Adrenal gland (tissue), 5 donors: ENCODE measurements at regions not wholly inside any gene's neighbourhood (a gene's known extent, or its start where the extent isn't known, plus 50 kb on each side); places are given as distances from the start of the nearest gene placed in this dataset.

Source experiments
- POLR2A ChIP-seq, 2 donors: fragments of 450-650 bp; IDR thresholded peaks; one replicate each; pipeline ENCODE4 v1.6.1; 2017; ENCODE audit warnings: antibody characterized with exemption in 2 of 2, mild to moderate bottlenecking in 2 of 2, moderate library complexity in 1 of 2
- TF ChIP-seq, protein P1 (sequence below), 6 experiments: fragments of 450-650 bp in 4 of 6; fragments of 200-600 bp in 2 of 6; sonication (generic) in 1 of 6; IDR thresholded peaks; 1 replicate in 5 of 6; 2 replicates in 1 of 6; pipeline versions ENCODE4 v1.5.1 to v1.8.0; 2016 to 2021; ENCODE audit warnings: antibody characterized with exemption in 6 of 6, mild to moderate bottlenecking in 2 of 6, moderate library complexity in 1 of 6
- donor health status: DM: no; HTN: no; CAD: no.

DNA sequence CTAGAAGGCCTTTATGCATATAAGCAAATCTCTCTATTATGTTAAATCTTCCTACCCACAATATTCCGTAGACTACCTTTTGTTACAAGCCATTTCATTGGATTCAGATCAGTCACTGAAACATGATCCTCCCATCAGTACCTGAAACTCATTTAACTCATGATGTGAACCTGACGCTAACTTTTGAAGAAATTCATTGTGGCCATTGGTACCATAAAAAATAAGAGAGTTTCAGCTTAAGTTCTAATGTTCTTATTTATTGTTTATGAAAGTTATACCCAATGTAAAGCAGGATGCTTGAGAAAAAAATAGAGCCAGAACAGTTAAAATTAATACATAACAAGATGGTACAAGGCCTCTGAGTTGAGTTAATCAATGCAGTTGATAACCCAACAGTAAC is 439.6 kb downstream of the KCNJ2 start:
- TF ChIP-seq POLR2A (IDR thresholded peaks at IDR 0.05) = no peak
- TF ChIP-seq, protein P1, sequence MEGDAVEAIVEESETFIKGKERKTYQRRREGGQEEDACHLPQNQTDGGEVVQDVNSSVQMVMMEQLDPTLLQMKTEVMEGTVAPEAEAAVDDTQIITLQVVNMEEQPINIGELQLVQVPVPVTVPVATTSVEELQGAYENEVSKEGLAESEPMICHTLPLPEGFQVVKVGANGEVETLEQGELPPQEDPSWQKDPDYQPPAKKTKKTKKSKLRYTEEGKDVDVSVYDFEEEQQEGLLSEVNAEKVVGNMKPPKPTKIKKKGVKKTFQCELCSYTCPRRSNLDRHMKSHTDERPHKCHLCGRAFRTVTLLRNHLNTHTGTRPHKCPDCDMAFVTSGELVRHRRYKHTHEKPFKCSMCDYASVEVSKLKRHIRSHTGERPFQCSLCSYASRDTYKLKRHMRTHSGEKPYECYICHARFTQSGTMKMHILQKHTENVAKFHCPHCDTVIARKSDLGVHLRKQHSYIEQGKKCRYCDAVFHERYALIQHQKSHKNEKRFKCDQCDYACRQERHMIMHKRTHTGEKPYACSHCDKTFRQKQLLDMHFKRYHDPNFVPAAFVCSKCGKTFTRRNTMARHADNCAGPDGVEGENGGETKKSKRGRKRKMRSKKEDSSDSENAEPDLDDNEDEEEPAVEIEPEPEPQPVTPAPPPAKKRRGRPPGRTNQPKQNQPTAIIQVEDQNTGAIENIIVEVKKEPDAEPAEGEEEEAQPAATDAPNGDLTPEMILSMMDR (IDR thresholded peaks at IDR 0.05) = no peak
